CD4-positive, CD25-positive, alpha-beta regulatory T cell (primary cell): ENCODE measurements at regions not wholly inside any gene's neighbourhood (a gene's known extent, or its start where the extent isn't known, plus 50 kb on each side); places are given as distances from the start of the nearest gene placed in this dataset.

Source experiments
- ATAC-seq, 2 donors: fragments of 150-1000 bp; cut with Tn5 transposase; one replicate each; pipeline ENCODE4 v1.10.0; 2021; ENCODE audit warnings: low read depth in 2 of 2, moderate number of reproducible peaks in 2 of 2, moderate library complexity in 1 of 2
- DNase-seq, 3 donors: peaks; one replicate each; pipeline versions ENCODE4 v3.0.0 to v3.0.0-alpha.2; 2012 to 2022; ENCODE audit warnings: mixed read lengths in 1 of 3
- H3K27ac ChIP-seq: one replicate; pipeline ENCODE4 v1.7.0; 2013; ENCODE audit warnings: mild to moderate bottlenecking, low read length; ENCODE audit not compliant: insufficient read depth, poor library complexity, severe bottlenecking
- H3K27me3 ChIP-seq: one replicate; pipeline ENCODE4 v1.7.0; 2013; ENCODE audit warnings: low read length; ENCODE audit not compliant: control insufficient read depth, insufficient read depth
- H3K36me3 ChIP-seq: one replicate; pipeline ENCODE4 v1.7.0; 2013; ENCODE audit warnings: mild to moderate bottlenecking, low read length, moderate library complexity; ENCODE audit not compliant: control insufficient read depth, insufficient read depth
- H3K4me1 ChIP-seq: 2 replicates; pipeline ENCODE4 v1.7.0; 2013; ENCODE audit warnings: mild to moderate bottlenecking, low read length; ENCODE audit not compliant: insufficient read depth, control insufficient read depth, poor library complexity, severe bottlenecking
- H3K4me3 ChIP-seq: one replicate; pipeline ENCODE4 v1.7.0; 2013; ENCODE audit warnings: low read depth, mild to moderate bottlenecking, low read length, moderate library complexity
- H3K9me3 ChIP-seq, 2 experiments: 1 replicate in 1 of 2; 2 replicates in 1 of 2; pipeline ENCODE4 v1.7.0; 2013; ENCODE audit warnings: low read length in 2 of 2, mild to moderate bottlenecking in 1 of 2, moderate library complexity in 1 of 2; ENCODE audit not compliant: control insufficient read depth in 2 of 2
- H3K27ac Mint-ChIP-seq, 3 donors: one replicate each; pipeline ENCODE4 v1.8.0; 2020 to 2022; ENCODE audit warnings: mild to moderate bottlenecking in 3 of 3, mixed read lengths in 3 of 3, moderate library complexity in 2 of 3
- H3K27me3 Mint-ChIP-seq: one replicate; pipeline ENCODE4 v1.8.0; 2022; ENCODE audit warnings: mild to moderate bottlenecking, mixed read lengths
- H3K36me3 Mint-ChIP-seq: one replicate; pipeline ENCODE4 v1.8.0; 2020; ENCODE audit warnings: mixed read lengths
- H3K4me1 Mint-ChIP-seq, 4 donors: one replicate each; pipeline ENCODE4 v1.8.0; 2020 to 2022; ENCODE audit warnings: mixed read lengths in 4 of 4, mild to moderate bottlenecking in 1 of 4
- H3K4me3 Mint-ChIP-seq, 4 donors: one replicate each; pipeline ENCODE4 v1.8.0; 2020 to 2022; ENCODE audit warnings: mild to moderate bottlenecking in 4 of 4, mixed read lengths in 4 of 4, moderate library complexity in 3 of 4
- H3K9me3 Mint-ChIP-seq, 7 donors: one replicate each; pipeline ENCODE4 v1.8.0; 2020 to 2022; ENCODE audit warnings: mixed read lengths in 7 of 7, mild to moderate bottlenecking in 3 of 7, moderate library complexity in 2 of 7

- H3K27ac ChIP-seq, result no peak overlapping the region
- H3K9me3 Mint-ChIP-seq, result peaks cover 1 to 20% (median 10%) of the 10 kb centered on the region in 7 donors
Observed at GRCh38 chr7:84629640-84630318, 435.2 kb upstream of the SEMA3A start.

GRCh38 chr7:84629216-84629615 is 434.6 kb upstream of the SEMA3A start:
- no peaks in the 10 kb centered on the region for H3K4me1 ChIP-seq
- H3K27me3 ChIP-seq, result no peaks in the 10 kb centered on the region
- no peaks in the 10 kb centered on the region for H3K36me3 ChIP-seq
- no peak overlapping the region for H3K27ac Mint-ChIP-seq
- ATAC-seq (no peak), DNase-seq (no peak)
- H3K4me1 Mint-ChIP-seq, result no peaks in the 10 kb centered on the region
- peaks cover 2 to 4% of the 10 kb centered on the region in 2 experiments for H3K9me3 ChIP-seq
- no peak overlapping the region for H3K27ac ChIP-seq
- H3K4me3 Mint-ChIP-seq, result no peak overlapping the region
- no peak overlapping the region for H3K4me3 ChIP-seq
- H3K36me3 Mint-ChIP-seq, result no peaks in the 10 kb centered on the region
- peaks cover 1 to 20% (median 10%) of the 10 kb centered on the region in 7 donors for H3K9me3 Mint-ChIP-seq
- no peaks in the 10 kb centered on the region for H3K27me3 Mint-ChIP-seq

More at GRCh38 chr7:84629640-84630318, 435.2 kb upstream of the SEMA3A start:
- DNase-seq (no peak), ATAC-seq (no peak)
- Histone ChIP-seq H3K27me3 (no peaks in the 10 kb centered on the region), H3K36me3 (no peaks in the 10 kb centered on the region), H3K4me3 (no peak overlapping the region), H3K4me1 (no peaks in the 10 kb centered on the region), H3K9me3 (peaks cover 3 to 4% of the 10 kb centered on the region in 2 experiments)
- Mint-ChIP-seq H3K36me3 (no peaks in the 10 kb centered on the region), H3K27ac (no peak overlapping the region), H3K4me3 (no peak overlapping the region), H3K27me3 (no peaks in the 10 kb centered on the region), H3K4me1 (no peaks in the 10 kb centered on the region)

GRCh38 chr7:84627250-84627649 is 432.7 kb upstream of the SEMA3A start:
- H3K9me3 ChIP-seq, result peaks cover 2 to 4% of the 10 kb centered on the region in 2 experiments
- no peaks in the 10 kb centered on the region for H3K27me3 ChIP-seq
- H3K27ac Mint-ChIP-seq, result no peak overlapping the region
- H3K4me3 Mint-ChIP-seq, result no peak overlapping the region
- no peaks in the 10 kb centered on the region for H3K27me3 Mint-ChIP-seq
- no peak overlapping the region for H3K4me3 ChIP-seq
- ATAC-seq (no peak), DNase-seq (no peak)
- no peak overlapping the region for H3K27ac ChIP-seq
- no peaks in the 10 kb centered on the region for H3K36me3 Mint-ChIP-seq
- H3K36me3 ChIP-seq, result no peaks in the 10 kb centered on the region
- no peaks in the 10 kb centered on the region for H3K4me1 Mint-ChIP-seq
- no peaks in the 10 kb centered on the region for H3K4me1 ChIP-seq
- H3K9me3 Mint-ChIP-seq, result peaks cover 1 to 12% (median 7%) of the 10 kb centered on the region in 7 donors

GRCh38 chr7:84624927-84625326 is 430.3 kb upstream of the SEMA3A start:
- Histone ChIP-seq H3K4me3 (no peak overlapping the region), H3K36me3 (no peaks in the 10 kb centered on the region), H3K4me1 (no peaks in the 10 kb centered on the region), H3K27ac (no peak overlapping the region), H3K27me3 (no peaks in the 10 kb centered on the region), H3K9me3 (peaks cover 0 to 3% of the 10 kb centered on the region in 2 experiments)
- H3K36me3 Mint-ChIP-seq, result no peaks in the 10 kb centered on the region
- H3K4me3 Mint-ChIP-seq, result no peak overlapping the region
- H3K27me3 Mint-ChIP-seq, result no peaks in the 10 kb centered on the region
- DNase-seq (no peak), ATAC-seq (no peak)
- no peak overlapping the region for H3K27ac Mint-ChIP-seq
- no peaks in the 10 kb centered on the region for H3K4me1 Mint-ChIP-seq
- peaks cover 0 to 9% (median 4%) of the 10 kb centered on the region in 7 donors for H3K9me3 Mint-ChIP-seq

- no peaks in the 10 kb centered on the region for H3K4me1 ChIP-seq
- no peaks in the 10 kb centered on the region for H3K27me3 ChIP-seq
- H3K36me3 ChIP-seq, result no peaks in the 10 kb centered on the region
- DNase-seq (no peak), ATAC-seq (no peak)
- Mint-ChIP-seq H3K4me1 (no peaks in the 10 kb centered on the region), H3K27ac (no peak overlapping the region), H3K27me3 (no peaks in the 10 kb centered on the region), H3K36me3 (no peaks in the 10 kb centered on the region), H3K9me3 (peaks cover 0 to 9% (median 4%) of the 10 kb centered on the region in 7 donors), H3K4me3 (no peak overlapping the region)
- H3K4me3 ChIP-seq, result no peak overlapping the region
- H3K9me3 ChIP-seq, result peaks cover 0 to 3% of the 10 kb centered on the region in 2 experiments
- H3K27ac ChIP-seq, result no peak overlapping the region
Observed at GRCh38 chr7:84624527-84624926, 429.9 kb upstream of the SEMA3A start.

- no peak overlapping the region for H3K27ac Mint-ChIP-seq
- Histone ChIP-seq H3K9me3 (peaks cover 0 to 6% of the 10 kb centered on the region in 2 experiments), H3K36me3 (no peaks in the 10 kb centered on the region), H3K27ac (no peak overlapping the region), H3K4me3 (no peak overlapping the region), H3K4me1 (no peaks in the 10 kb centered on the region), H3K27me3 (no peaks in the 10 kb centered on the region)
- H3K27me3 Mint-ChIP-seq, result no peaks in the 10 kb centered on the region
- no peak for ATAC-seq
- no peak overlapping the region for H3K4me3 Mint-ChIP-seq
- no peaks in the 10 kb centered on the region for H3K4me1 Mint-ChIP-seq
- no peaks in the 10 kb centered on the region for H3K36me3 Mint-ChIP-seq
- H3K9me3 Mint-ChIP-seq, result peaks cover 0 to 22% (median 6%) of the 10 kb centered on the region in 7 donors
- no peak for DNase-seq
Observed at GRCh38 chr7:84617265-84618030, 422.9 kb upstream of the SEMA3A start.

- ATAC-seq, result no peak
- H3K9me3 Mint-ChIP-seq, result peaks cover 0 to 22% (median 3%) of the 10 kb centered on the region in 7 donors
- H3K36me3 Mint-ChIP-seq, result no peaks in the 10 kb centered on the region
- H3K27ac Mint-ChIP-seq, result no peak overlapping the region
- no peak overlapping the region for H3K4me3 Mint-ChIP-seq
- Histone ChIP-seq H3K27ac (no peak overlapping the region), H3K4me3 (no peak overlapping the region), H3K4me1 (no peaks in the 10 kb centered on the region), H3K9me3 (peaks cover 0 to 3% of the 10 kb centered on the region in 2 experiments), H3K36me3 (no peaks in the 10 kb centered on the region), H3K27me3 (no peaks in the 10 kb centered on the region)
- H3K27me3 Mint-ChIP-seq, result no peaks in the 10 kb centered on the region
- DNase-seq, result no peak
- H3K4me1 Mint-ChIP-seq, result no peaks in the 10 kb centered on the region
Observed at GRCh38 chr7:84614821-84615501, 420.4 kb upstream of the SEMA3A start.
